ENCODE measurements at regions not wholly inside any gene's neighbourhood (a gene's known extent, or its start where the extent isn't known, plus 50 kb on each side); places are given as distances from the start of the nearest gene placed in this dataset.

- no peak for DNase-seq
- intact Hi-C loops (cut with DNase I; ENCODE audit: low total_unique reads), result no loop called here
- no peak overlapping the region for H3K27ac ChIP-seq
- no peaks in the 10 kb centered on the region for H3K9me3 ChIP-seq
- H3K4me3 ChIP-seq, result no peak overlapping the region
- no peaks in the 10 kb centered on the region for H3K36me3 ChIP-seq
- no peaks in the 10 kb centered on the region for H3K27me3 ChIP-seq
- TF ChIP-seq POLR2A (IDR thresholded peaks at IDR 0.05), result no peak
- no peak for TF ChIP-seq CTCF (IDR thresholded peaks at IDR 0.05)
- H3K4me1 ChIP-seq, result no peaks in the 10 kb centered on the region
These were observed 555.0 kb downstream of the MID1IP1 start for GRCh38 chrX:39356119-39356807.

DNA sequence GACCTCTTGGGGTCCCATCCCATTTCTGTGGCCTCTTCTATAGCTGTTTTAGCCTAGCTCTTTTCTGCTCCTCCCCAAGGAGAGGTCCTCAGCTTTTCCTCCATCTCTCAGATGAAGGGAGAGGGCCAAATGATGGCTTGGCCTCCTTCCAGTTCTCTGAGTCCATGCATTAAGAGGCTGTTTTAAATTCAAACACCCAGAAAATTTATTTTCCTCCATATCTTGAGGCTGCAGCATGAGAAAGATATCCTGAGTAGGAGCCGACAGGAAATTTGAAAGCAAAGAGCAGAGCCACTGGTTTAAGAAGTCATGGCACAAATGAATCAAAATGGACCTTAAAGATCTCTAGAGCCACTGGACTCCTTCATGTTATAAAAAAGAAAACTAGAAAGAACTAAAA lies 558.8 kb downstream of the MID1IP1 start:
- intact Hi-C loops (cut with DNase I; ENCODE audit: low total_unique reads), result no loop called here
- no peak overlapping the region for H3K27ac ChIP-seq
- no peak overlapping the region for H3K4me3 ChIP-seq
- H3K4me1 ChIP-seq, result no peaks in the 10 kb centered on the region
- TF ChIP-seq POLR2A (IDR thresholded peaks at IDR 0.05) (no peak), CTCF (IDR thresholded peaks at IDR 0.05) (no peak)
- DNase-seq, result no peak
- no peaks in the 10 kb centered on the region for H3K36me3 ChIP-seq
- no peaks in the 10 kb centered on the region for H3K27me3 ChIP-seq
- no peaks in the 10 kb centered on the region for H3K9me3 ChIP-seq

DNA sequence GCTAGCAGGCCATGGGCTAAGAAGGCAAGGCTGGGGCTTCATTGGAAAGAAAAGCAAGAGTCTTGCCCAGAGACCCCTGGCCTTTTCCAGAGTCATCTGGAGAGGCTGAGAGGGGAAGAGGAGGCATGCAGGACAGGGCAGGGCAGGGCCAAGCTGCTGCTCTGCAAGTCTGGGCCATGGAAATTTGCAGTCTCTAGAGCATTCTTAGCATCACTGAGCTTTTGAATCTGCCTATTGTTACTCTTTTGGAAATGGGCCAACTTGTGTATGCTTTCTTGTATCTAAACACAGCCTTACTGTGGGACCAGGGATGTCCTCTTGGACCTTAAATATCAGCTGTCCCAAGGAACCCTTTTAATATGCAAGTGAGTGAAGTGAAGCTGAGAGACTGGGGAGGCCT lies 560.5 kb downstream of the MID1IP1 start:
- no peak for DNase-seq
- intact Hi-C loops (cut with DNase I; ENCODE audit: low total_unique reads), result no loop called here
- H3K9me3 ChIP-seq, result no peaks in the 10 kb centered on the region
- no peak overlapping the region for H3K4me3 ChIP-seq
- H3K27ac ChIP-seq, result no peak overlapping the region
- H3K4me1 ChIP-seq, result no peaks in the 10 kb centered on the region
- TF ChIP-seq CTCF (IDR thresholded peaks at IDR 0.05), result no peak
- no peak for TF ChIP-seq POLR2A (IDR thresholded peaks at IDR 0.05)
- no peaks in the 10 kb centered on the region for H3K27me3 ChIP-seq
- H3K36me3 ChIP-seq, result no peaks in the 10 kb centered on the region

- TF ChIP-seq POLR2A (IDR thresholded peaks at IDR 0.05) (no peak), CTCF (IDR thresholded peaks at IDR 0.05) (no peak)
- Histone ChIP-seq H3K27ac (no peak overlapping the region), H3K36me3 (no peaks in the 10 kb centered on the region), H3K4me3 (no peak overlapping the region), H3K9me3 (no peaks in the 10 kb centered on the region), H3K27me3 (no peaks in the 10 kb centered on the region), H3K4me1 (no peaks in the 10 kb centered on the region)
- intact Hi-C loops (cut with DNase I; ENCODE audit: low total_unique reads), result no loop called here
- no peak for DNase-seq
These were observed 566.2 kb downstream of the MID1IP1 start for GRCh38 chrX:39367416-39367815.

DNA sequence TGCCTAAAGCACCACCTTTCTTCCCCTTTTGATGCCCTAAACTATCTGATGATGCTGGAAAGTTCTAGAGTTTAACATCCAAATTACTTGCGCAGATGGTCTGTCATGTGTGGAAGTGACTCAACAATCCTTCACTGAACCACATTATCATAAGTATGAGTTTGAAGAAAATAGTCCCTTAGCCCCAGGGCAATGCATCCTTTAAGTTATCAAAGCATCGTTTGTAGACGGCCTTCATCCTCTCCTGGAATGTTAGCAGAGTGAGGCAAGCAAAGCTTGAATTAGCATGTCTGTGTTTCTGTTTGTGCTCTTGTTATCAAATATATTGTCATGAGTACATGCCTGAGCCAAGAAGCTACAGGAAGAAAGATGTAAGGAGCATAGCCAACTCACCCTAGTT lies 570.9 kb downstream of the MID1IP1 start:
- TF ChIP-seq CTCF (IDR thresholded peaks at IDR 0.05) (no peak), POLR2A (IDR thresholded peaks at IDR 0.05) (no peak)
- no peaks in the 10 kb centered on the region for H3K36me3 ChIP-seq
- H3K27ac ChIP-seq, result no peak overlapping the region
- DNase-seq, result no peak
- no peaks in the 10 kb centered on the region for H3K9me3 ChIP-seq
- H3K4me3 ChIP-seq, result no peak overlapping the region
- intact Hi-C loops (cut with DNase I; ENCODE audit: low total_unique reads), result no loop called here
- no peaks in the 10 kb centered on the region for H3K4me1 ChIP-seq
- H3K27me3 ChIP-seq, result no peaks in the 10 kb centered on the region

Data from uterus (tissue), 3 donors.